BE2C (cell line): ENCODE measurements at regions not wholly inside any gene's neighbourhood (a gene's known extent, or its start where the extent isn't known, plus 50 kb on each side); places are given as distances from the start of the nearest gene placed in this dataset.

Experiments used
- DNase-seq: peaks from one replicate; pipeline ENCODE4 v3.0.0-alpha.2; 2020
- H3K27me3 ChIP-seq: fragments of 250-450 bp; sonication (Bioruptor Pico); 2 replicates; pipeline ENCODE4 v1.5.1; 2020; ENCODE audit warnings: mild to moderate bottlenecking
- H3K36me3 ChIP-seq: fragments of 250-450 bp; sonication (Bioruptor Pico); 2 replicates; pipeline ENCODE4 v1.5.1; 2020; ENCODE audit warnings: mild to moderate bottlenecking
- H3K4me1 ChIP-seq: fragments of 250-450 bp; sonication (Bioruptor Pico); 2 replicates; pipeline ENCODE4 v1.5.1; 2020
- H3K4me3 ChIP-seq: 2 replicates; pipeline ENCODE4 v1.5.1; 2011; ENCODE audit warnings: low read depth, low read length
- H3K9me3 ChIP-seq: fragments of 250-450 bp; sonication (Bioruptor Pico); 2 replicates; pipeline ENCODE4 v1.5.1; 2020
- CTCF ChIP-seq: IDR thresholded peaks from 2 replicates; pipeline ENCODE4 v1.5.1; 2012; ENCODE audit warnings: mild to moderate bottlenecking, low read depth, low read length

- H3K27me3 ChIP-seq: no peaks in the 10 kb centered on the region
- DNase-seq: no peak
- no peaks in the 10 kb centered on the region for H3K9me3 ChIP-seq
- H3K4me3 ChIP-seq: no peak overlapping the region
- TF ChIP-seq CTCF: no peak
- no peaks in the 10 kb centered on the region for H3K36me3 ChIP-seq
- H3K4me1 ChIP-seq: no peaks in the 10 kb centered on the region; the same call in 1 of the 2 replicates
Measured at GRCh38 chr3:82217571-82217970, 456.1 kb upstream of the GBE1 start.

GRCh38 chr3:82208002-82208710, 446.7 kb upstream of the GBE1 start:
- DNase-seq: no peak
- TF ChIP-seq CTCF: no peak
- H3K9me3 ChIP-seq: no peaks in the 10 kb centered on the region

GRCh38 chr3:82202269-82202668, 440.8 kb upstream of the GBE1 start:
- Histone ChIP-seq H3K9me3 (no peaks in the 10 kb centered on the region), H3K27me3 (no peaks in the 10 kb centered on the region), H3K4me3 (no peak overlapping the region), H3K4me1 (no peaks in the 10 kb centered on the region), H3K36me3 (no peaks in the 10 kb centered on the region)
- no peak for DNase-seq
- TF ChIP-seq CTCF: no peak

More at GRCh38 chr3:82208002-82208710, 446.7 kb upstream of the GBE1 start:
- Histone ChIP-seq H3K36me3 (no peaks in the 10 kb centered on the region), H3K27me3 (no peaks in the 10 kb centered on the region), H3K4me3 (no peak overlapping the region), H3K4me1 (no peaks in the 10 kb centered on the region)

GRCh38 chr3:82201316-82201715, 439.9 kb upstream of the GBE1 start:
- no peak overlapping the region for H3K4me3 ChIP-seq
- H3K4me1 ChIP-seq: no peaks in the 10 kb centered on the region
- DNase-seq: no peak
- no peak for TF ChIP-seq CTCF
- H3K36me3 ChIP-seq: no peaks in the 10 kb centered on the region
- H3K27me3 ChIP-seq: no peaks in the 10 kb centered on the region
- no peaks in the 10 kb centered on the region for H3K9me3 ChIP-seq

GRCh38 chr3:82198009-82198408, 436.6 kb upstream of the GBE1 start:
- TF ChIP-seq CTCF: no peak

GRCh38 chr3:82196645-82197044, 435.2 kb upstream of the GBE1 start:
- no peak for TF ChIP-seq CTCF
- H3K4me1 ChIP-seq: no peaks in the 10 kb centered on the region
- H3K36me3 ChIP-seq: no peaks in the 10 kb centered on the region
- no peaks in the 10 kb centered on the region for H3K9me3 ChIP-seq
- H3K27me3 ChIP-seq: no peaks in the 10 kb centered on the region
- DNase-seq: no peak
- no peak overlapping the region for H3K4me3 ChIP-seq

More at GRCh38 chr3:82198009-82198408, 436.6 kb upstream of the GBE1 start:
- H3K4me3 ChIP-seq: no peak overlapping the region
- no peaks in the 10 kb centered on the region for H3K9me3 ChIP-seq
- no peaks in the 10 kb centered on the region for H3K27me3 ChIP-seq
- H3K4me1 ChIP-seq: no peaks in the 10 kb centered on the region
- no peak for DNase-seq
- H3K36me3 ChIP-seq: no peaks in the 10 kb centered on the region
